PC-9 (cell line): ENCODE measurements at regions not wholly inside any gene's neighbourhood (a gene's known extent, or its start where the extent isn't known, plus 50 kb on each side); places are given as distances from the start of the nearest gene placed in this dataset.

Source experiments
- BruUV-seq: library from RNA; stranded (reverse); fragments of 400-500 nt; replicated peaks from 2 replicates; lab custom pipeline; 2021; lab: Mats Ljungman, UMichigan
- CTCF ChIA-PET: fragments of 300-600 bp; sonication (Branson Sonifier 250); formaldehyde crosslinking; loops from one replicate; lab custom pipeline; 2022; ENCODE audit warnings: antibody characterized with exemption; lab: Charles Lee
- POLR2A ChIA-PET: fragments of 300-600 bp; sonication (Branson Sonifier 250); formaldehyde crosslinking; loops from one replicate; lab custom pipeline; 2022; ENCODE audit warnings: antibody characterized with exemption; ENCODE audit not compliant: unreplicated experiment; lab: Charles Lee
- DNase-seq, 2 experiments: peaks; one replicate each; pipeline versions ENCODE4 v3.0.0 to v3.0.0-alpha.2; 2015 to 2022; ENCODE audit warnings: mixed read lengths in 1 of 2
- H2AFZ ChIP-seq: fragments of 200-600 bp; sonication (generic); 2 replicates; pipeline ENCODE4 v1.8.1; 2017; ENCODE audit warnings: antibody characterized with exemption
- H3F3A ChIP-seq: fragments of 200-600 bp; sonication (generic); 2 replicates; pipeline ENCODE4 v1.8.1; 2017; ENCODE audit warnings: antibody characterized with exemption, mild to moderate bottlenecking, low read depth; ENCODE audit not compliant: insufficient read depth
- H3K27ac ChIP-seq: fragments of 200-600 bp; sonication (generic); 2 replicates; pipeline ENCODE4 v1.6.1; 2016; ENCODE audit warnings: mixed run types
- H3K27me3 ChIP-seq: fragments of 200-600 bp; sonication (generic); 2 replicates; pipeline ENCODE4 v1.6.1; 2016; ENCODE audit warnings: low read depth, mixed run types; ENCODE audit not compliant: insufficient read depth
- H3K36me3 ChIP-seq: fragments of 200-600 bp; sonication (generic); 2 replicates; pipeline ENCODE4 v1.6.1; 2016; ENCODE audit warnings: low read depth, mixed run types
- H3K4me1 ChIP-seq: fragments of 200-600 bp; sonication (generic); replicated peaks from 2 replicates; pipeline ENCODE4 v1.6.1; 2016; ENCODE audit warnings: mixed run types; ENCODE audit not compliant: insufficient read depth
- H3K4me2 ChIP-seq: fragments of 200-600 bp; sonication (generic); 2 replicates; pipeline ENCODE4 v1.6.1; 2017; ENCODE audit warnings: mixed run types
- H3K4me3 ChIP-seq: fragments of 200-600 bp; sonication (generic); 2 replicates; pipeline ENCODE4 v1.6.1; 2016; ENCODE audit warnings: mixed run types
- H3K79me2 ChIP-seq: fragments of 200-600 bp; sonication (generic); 2 replicates; pipeline ENCODE4 v1.6.1; 2017; ENCODE audit warnings: low read depth, mixed run types
- H3K9me2 ChIP-seq: fragments of 200-600 bp; sonication (generic); 2 replicates; pipeline ENCODE4 v1.8.1; 2017; ENCODE audit warnings: mild to moderate bottlenecking; ENCODE audit not compliant: insufficient read depth
- H3K9me3 ChIP-seq: fragments of 200-600 bp; sonication (generic); 2 replicates; pipeline ENCODE4 v1.8.1; 2016; ENCODE audit warnings: low read depth; ENCODE audit not compliant: insufficient read depth
- H4K20me1 ChIP-seq: fragments of 200-600 bp; sonication (generic); 2 replicates; pipeline ENCODE4 v1.8.1; 2017; ENCODE audit not compliant: insufficient read depth
- EZH2 ChIP-seq: fragments of 200-600 bp; sonication (generic); IDR thresholded peaks from 2 replicates; pipeline ENCODE4 v1.8.0; 2017; ENCODE audit warnings: antibody characterized with exemption, low read depth
- intact Hi-C: fragments of 100-400 bp; cut with micrococcal nuclease; formaldehyde crosslinking; loops from one replicate; pipeline ENCODE4 v1.10.0; 2022; ENCODE audit not compliant: unreplicated experiment
- TF ChIP-seq, protein P1 (sequence below): fragments of 200-600 bp; sonication (generic); conservative IDR thresholded peaks from 2 replicates; pipeline ENCODE4 v1.6.1; 2017; ENCODE audit warnings: mixed run types, antibody characterized with exemption, mild to moderate bottlenecking, moderate library complexity

DNA sequence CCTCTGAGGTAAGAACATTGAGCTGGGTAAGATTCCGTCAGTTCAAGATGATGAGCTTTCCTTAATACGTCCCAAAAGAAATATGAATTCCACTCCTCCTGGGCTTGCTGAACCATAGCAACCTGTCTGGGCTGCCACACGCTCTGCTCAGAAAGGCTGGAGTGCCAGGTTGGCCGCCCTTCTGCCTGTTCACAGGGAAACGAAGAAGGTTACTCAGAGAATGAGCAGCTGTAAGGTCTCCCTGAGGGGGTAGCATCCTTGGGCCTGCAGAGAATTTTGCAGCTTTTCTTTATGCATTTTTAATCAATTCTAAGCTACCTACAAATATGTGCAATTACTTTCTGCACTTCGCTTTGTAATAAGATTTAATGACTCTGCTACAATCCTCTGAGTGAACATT, 130.7 kb upstream of the BACE2 start:
- no peak for DNase-seq
- H4K20me1 ChIP-seq = no peaks in the 10 kb centered on the region
- no peak overlapping the region for H3K4me2 ChIP-seq

DNA sequence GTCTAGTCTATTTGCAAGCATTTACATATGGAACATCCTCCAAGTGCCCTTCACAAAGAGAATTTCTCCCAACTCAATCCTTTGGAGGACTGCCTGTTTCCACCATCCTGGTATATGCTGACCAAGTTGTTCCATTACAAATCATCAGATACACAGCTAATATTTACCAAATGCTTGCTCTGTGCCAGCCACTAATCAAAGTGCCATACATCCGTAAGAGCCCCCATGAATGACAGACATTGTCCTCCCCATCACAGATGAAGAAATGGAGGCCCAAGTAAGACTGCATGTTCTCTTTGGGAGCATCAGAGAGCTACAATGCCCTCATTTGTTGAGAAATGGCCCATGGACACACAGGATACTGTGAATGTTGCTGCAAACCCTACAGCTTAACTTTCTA, 130.0 kb upstream of the BACE2 start:
- ChIA-PET CTCF (no interaction called here), POLR2A (no interaction called here)
- BruUV-seq = no TSS peak

More for the DNA sequence above, 130.7 kb upstream of the BACE2 start:
- Histone ChIP-seq H3K9me3 (no peaks in the 10 kb centered on the region), H2AFZ (no peak overlapping the region), H3K27me3 (peaks cover 11% of the 10 kb centered on the region), H3K4me3 (no peak overlapping the region), H3K9me2 (no peaks in the 10 kb centered on the region), H3K27ac (no peak overlapping the region), H3K79me2 (no peaks in the 10 kb centered on the region), H3K4me1 (no peaks in the 10 kb centered on the region), H3K36me3 (no peaks in the 10 kb centered on the region), H3F3A (no peaks in the 10 kb centered on the region)
- ChIA-PET POLR2A (no interaction called here), CTCF (no interaction called here)
- TF ChIP-seq EZH2 = no peak
- TF ChIP-seq, protein P1, sequence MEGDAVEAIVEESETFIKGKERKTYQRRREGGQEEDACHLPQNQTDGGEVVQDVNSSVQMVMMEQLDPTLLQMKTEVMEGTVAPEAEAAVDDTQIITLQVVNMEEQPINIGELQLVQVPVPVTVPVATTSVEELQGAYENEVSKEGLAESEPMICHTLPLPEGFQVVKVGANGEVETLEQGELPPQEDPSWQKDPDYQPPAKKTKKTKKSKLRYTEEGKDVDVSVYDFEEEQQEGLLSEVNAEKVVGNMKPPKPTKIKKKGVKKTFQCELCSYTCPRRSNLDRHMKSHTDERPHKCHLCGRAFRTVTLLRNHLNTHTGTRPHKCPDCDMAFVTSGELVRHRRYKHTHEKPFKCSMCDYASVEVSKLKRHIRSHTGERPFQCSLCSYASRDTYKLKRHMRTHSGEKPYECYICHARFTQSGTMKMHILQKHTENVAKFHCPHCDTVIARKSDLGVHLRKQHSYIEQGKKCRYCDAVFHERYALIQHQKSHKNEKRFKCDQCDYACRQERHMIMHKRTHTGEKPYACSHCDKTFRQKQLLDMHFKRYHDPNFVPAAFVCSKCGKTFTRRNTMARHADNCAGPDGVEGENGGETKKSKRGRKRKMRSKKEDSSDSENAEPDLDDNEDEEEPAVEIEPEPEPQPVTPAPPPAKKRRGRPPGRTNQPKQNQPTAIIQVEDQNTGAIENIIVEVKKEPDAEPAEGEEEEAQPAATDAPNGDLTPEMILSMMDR = no peak
- intact Hi-C loops = no loop called here
- no TSS peak for BruUV-seq

DNA sequence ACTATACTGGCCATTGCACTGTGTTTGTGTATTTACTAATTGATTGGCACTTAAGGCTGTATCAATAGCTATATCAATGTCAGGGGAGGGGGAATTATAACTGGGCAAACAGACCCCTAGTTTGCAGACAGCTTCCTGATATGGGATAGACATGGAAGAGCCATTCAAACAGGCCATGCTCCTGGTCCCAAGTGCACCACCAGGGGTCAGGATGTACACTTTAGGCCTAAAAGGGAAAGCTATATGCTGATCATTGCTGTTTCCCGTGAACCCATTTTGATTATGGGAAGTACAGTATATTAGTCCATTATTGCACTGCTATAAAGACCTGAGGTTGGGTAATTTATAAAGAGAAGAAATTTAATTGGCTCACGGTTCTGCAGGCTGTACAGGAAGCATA, 124.9 kb upstream of the BACE2 start:
- no peak overlapping the region for H2AFZ ChIP-seq
- ChIA-PET POLR2A (no interaction called here), CTCF (interaction anchor here (0.6 kb wide), 1 partner anchor 33 kb away, joined by 3 read pairs; no protein-coding TSS in a partner anchor)
- intact Hi-C loops = no loop called here
- H3K4me2 ChIP-seq = no peak overlapping the region
- no peaks in the 10 kb centered on the region for H3F3A ChIP-seq
- DNase-seq = no peak
- H3K9me2 ChIP-seq = no peaks in the 10 kb centered on the region
- no peak overlapping the region for H3K4me3 ChIP-seq
- no TSS peak for BruUV-seq
- no peaks in the 10 kb centered on the region for H4K20me1 ChIP-seq
- no peaks in the 10 kb centered on the region for H3K36me3 ChIP-seq
- TF ChIP-seq, protein P1 = peak; percentile 34; the same call in 1 of the 2 replicates
- TF ChIP-seq EZH2 = no peak
- H3K4me1 ChIP-seq = no peaks in the 10 kb centered on the region
- H3K9me3 ChIP-seq = no peaks in the 10 kb centered on the region
- no peak overlapping the region for H3K27ac ChIP-seq
- no peaks in the 10 kb centered on the region for H3K79me2 ChIP-seq
- H3K27me3 ChIP-seq = peaks cover 27% of the 10 kb centered on the region

More for the DNA sequence above, 130.0 kb upstream of the BACE2 start:
- intact Hi-C loops = no loop called here
- no peak overlapping the region for H3K4me3 ChIP-seq
- no peaks in the 10 kb centered on the region for H3K9me3 ChIP-seq
- DNase-seq = no peak
- no peaks in the 10 kb centered on the region for H3K36me3 ChIP-seq
- H4K20me1 ChIP-seq = no peaks in the 10 kb centered on the region
- H3K4me2 ChIP-seq = no peak overlapping the region
- no peak overlapping the region for H2AFZ ChIP-seq
- H3K27ac ChIP-seq = no peak overlapping the region
- no peaks in the 10 kb centered on the region for H3F3A ChIP-seq
- no peaks in the 10 kb centered on the region for H3K79me2 ChIP-seq
- no peaks in the 10 kb centered on the region for H3K9me2 ChIP-seq
- no peak for TF ChIP-seq EZH2
- TF ChIP-seq, protein P1 = no peak
- no peaks in the 10 kb centered on the region for H3K4me1 ChIP-seq
- peaks cover 11% of the 10 kb centered on the region for H3K27me3 ChIP-seq
